HEK293T (cell line): ENCODE measurements at regions not wholly inside any gene's neighbourhood (a gene's known extent, or its start where the extent isn't known, plus 50 kb on each side); places are given as distances from the start of the nearest gene placed in this dataset.

Experiments used
- FOXK2 ChIP-seq: fragments of 450-650 bp; IDR thresholded peaks from 2 replicates; pipeline ENCODE4 v1.6.1; 2016; ENCODE audit warnings: mild to moderate bottlenecking
- SUZ12 ChIP-seq: fragments of 450-650 bp; IDR thresholded peaks from 2 replicates; pipeline ENCODE4 v1.6.1; 2016; ENCODE audit warnings: mild to moderate bottlenecking

DNA sequence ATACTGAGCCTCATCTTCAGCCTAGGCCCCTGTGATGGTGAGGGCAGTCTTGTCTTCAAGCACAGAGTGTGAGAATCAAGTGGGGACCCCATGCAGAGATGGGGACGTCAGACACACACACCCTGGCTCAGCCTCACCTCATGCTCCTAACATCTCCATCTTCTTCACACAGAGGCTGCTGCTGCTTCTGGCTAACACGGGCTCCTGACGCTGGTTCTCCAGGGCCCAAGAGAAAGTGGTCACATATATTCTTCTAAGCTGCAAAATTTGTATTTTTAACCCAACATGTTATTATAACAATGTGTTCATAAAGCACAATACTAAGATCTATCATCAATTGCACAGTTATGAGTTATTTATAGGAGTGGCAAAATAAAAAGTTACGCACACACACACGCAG, 101.2 kb downstream of the VPREB1 start:
- no peak for TF ChIP-seq FOXK2
- TF ChIP-seq SUZ12 = no peak
